Activated CD4-positive, alpha-beta memory T cell treated with anti-CD3 and anti-CD28 coated beads, Interleukin-2, amount 10 ng/mL, durations not matched to agents 7 days and 5 days (primary cell): ENCODE measurements at regions not wholly inside any gene's neighbourhood (a gene's known extent, or its start where the extent isn't known, plus 50 kb on each side); places are given as distances from the start of the nearest gene placed in this dataset.

Source experiments
- CTCF ChIA-PET: fragments of 350-600 bp; sonication (Branson Sonifier 250); formaldehyde crosslinking; loops from one replicate; lab custom pipeline; 2021; ENCODE audit warnings: antibody characterized with exemption, inconsistent platforms; lab: Charles Lee
- POLR2A ChIA-PET: fragments of 350-600 bp; sonication (Branson Sonifier 250); formaldehyde crosslinking; loops from one replicate; lab custom pipeline; 2021; ENCODE audit warnings: antibody characterized with exemption; lab: Charles Lee
- DNase-seq: peaks from one replicate; pipeline ENCODE4 v3.0.0-alpha.2; 2020
- H3K27ac Mint-ChIP-seq: one replicate; pipeline ENCODE4 v1.8.0; 2021; ENCODE audit warnings: mild to moderate bottlenecking, mixed read lengths
- H3K27me3 Mint-ChIP-seq: one replicate; pipeline ENCODE4 v1.8.0; 2021; ENCODE audit warnings: mixed read lengths
- H3K36me3 Mint-ChIP-seq: one replicate; pipeline ENCODE4 v1.8.0; 2021; ENCODE audit warnings: low read depth, mixed read lengths
- H3K4me1 Mint-ChIP-seq: one replicate; pipeline ENCODE4 v1.8.0; 2021; ENCODE audit warnings: mixed read lengths
- H3K4me3 Mint-ChIP-seq: one replicate; pipeline ENCODE4 v1.8.0; 2021; ENCODE audit warnings: mild to moderate bottlenecking, mixed read lengths
- H3K9me3 Mint-ChIP-seq: one replicate; pipeline ENCODE4 v1.8.0; 2021; ENCODE audit warnings: mixed read lengths

DNA sequence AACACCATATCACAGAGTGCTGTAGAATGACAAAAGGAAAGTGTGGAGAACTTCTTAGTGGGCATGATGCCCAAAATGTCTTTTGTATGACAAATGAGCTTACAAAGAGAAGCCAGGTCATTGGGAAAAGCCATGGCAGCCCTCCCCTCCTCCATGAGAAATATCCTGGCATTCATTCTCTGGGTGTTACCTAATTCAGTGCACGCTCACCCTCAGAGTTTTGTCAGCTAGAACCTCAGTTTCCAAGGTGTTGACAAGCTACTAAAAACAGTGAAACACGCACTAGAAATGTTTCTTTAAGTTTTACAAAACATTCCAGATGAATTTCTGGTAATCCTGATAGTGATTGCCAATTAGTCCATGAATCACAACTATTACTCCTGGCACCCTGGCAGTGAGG is 105.4 kb upstream of the FSHB start:
- H3K9me3 Mint-ChIP-seq = no peaks in the 10 kb centered on the region
- no peaks in the 10 kb centered on the region for H3K4me1 Mint-ChIP-seq
- H3K4me3 Mint-ChIP-seq = no peak overlapping the region
- POLR2A ChIA-PET = no interaction called here
- no peak for DNase-seq
- CTCF ChIA-PET = no interaction called here
- H3K27ac Mint-ChIP-seq = no peak overlapping the region
- H3K27me3 Mint-ChIP-seq = no peaks in the 10 kb centered on the region
- H3K36me3 Mint-ChIP-seq = no peaks in the 10 kb centered on the region

DNA sequence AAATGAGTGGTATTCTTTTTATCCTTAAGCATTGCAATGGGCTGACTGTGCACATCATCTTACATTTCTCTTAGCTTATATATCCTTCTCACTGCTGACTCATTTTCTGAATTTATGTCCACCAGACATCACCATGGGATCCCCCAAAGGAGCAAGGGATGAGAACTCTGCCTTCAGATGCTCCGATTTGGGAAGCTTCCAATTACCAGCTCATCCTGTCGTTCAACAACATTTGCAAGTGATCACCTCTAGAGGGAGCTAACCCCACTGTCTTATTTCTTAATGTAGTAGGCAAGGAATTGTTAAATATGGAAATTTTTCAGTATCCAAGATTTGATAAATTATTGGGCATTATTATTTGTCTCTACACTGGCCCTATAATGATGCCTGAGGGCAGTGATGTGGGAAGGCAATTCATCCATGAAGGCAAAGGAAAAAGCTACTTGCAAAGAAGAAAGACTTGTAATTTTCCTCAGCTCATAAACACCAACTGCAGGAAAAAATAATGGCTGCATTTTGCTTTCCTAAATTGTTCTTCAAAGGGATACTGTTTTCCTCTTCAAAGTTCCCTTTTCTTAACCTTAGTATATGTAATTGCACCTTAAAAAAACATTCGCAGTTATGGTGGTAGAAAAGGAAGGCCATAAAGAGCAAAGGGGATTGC is 102.4 kb upstream of the FSHB start:
- no peaks in the 10 kb centered on the region for H3K27me3 Mint-ChIP-seq
- no peak overlapping the region for H3K4me3 Mint-ChIP-seq
- H3K4me1 Mint-ChIP-seq = no peaks in the 10 kb centered on the region
- POLR2A ChIA-PET = no interaction called here
- H3K9me3 Mint-ChIP-seq = no peaks in the 10 kb centered on the region
- no peak overlapping the region for H3K27ac Mint-ChIP-seq
- CTCF ChIA-PET = interaction anchor here (0.6 to 4.1 kb wide), 14 partner anchors 8 to 205 kb away, joined by 3 to 34 read pairs (median 4); no protein-coding TSS in a partner anchor
- H3K36me3 Mint-ChIP-seq = no peaks in the 10 kb centered on the region
- DNase-seq = no peak

DNA sequence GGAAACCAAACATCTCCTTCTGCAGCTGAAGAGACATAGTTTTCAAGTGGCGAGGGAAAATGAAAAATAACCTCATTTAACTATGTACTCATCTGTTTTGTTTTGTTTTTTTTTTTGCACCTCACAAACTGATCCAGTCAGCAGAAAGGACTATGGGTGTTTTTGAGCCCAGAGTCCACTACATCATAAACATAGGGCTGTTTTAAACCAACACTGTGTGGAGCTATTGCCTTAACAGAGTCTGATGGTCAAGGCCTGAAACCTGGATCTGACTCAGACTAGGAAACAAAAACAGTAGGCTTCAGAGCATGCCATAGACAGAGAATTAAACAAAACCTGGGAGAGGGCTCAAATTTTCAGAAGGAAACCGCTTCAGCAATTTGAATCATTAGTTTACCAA is 99.3 kb upstream of the FSHB start:
- H3K36me3 Mint-ChIP-seq = no peaks in the 10 kb centered on the region
- no peak for DNase-seq
- POLR2A ChIA-PET = no interaction called here
- H3K9me3 Mint-ChIP-seq = no peaks in the 10 kb centered on the region
- CTCF ChIA-PET = no interaction called here
- H3K4me3 Mint-ChIP-seq = no peak overlapping the region
- no peaks in the 10 kb centered on the region for H3K27me3 Mint-ChIP-seq
- no peak overlapping the region for H3K27ac Mint-ChIP-seq
- no peaks in the 10 kb centered on the region for H3K4me1 Mint-ChIP-seq

DNA sequence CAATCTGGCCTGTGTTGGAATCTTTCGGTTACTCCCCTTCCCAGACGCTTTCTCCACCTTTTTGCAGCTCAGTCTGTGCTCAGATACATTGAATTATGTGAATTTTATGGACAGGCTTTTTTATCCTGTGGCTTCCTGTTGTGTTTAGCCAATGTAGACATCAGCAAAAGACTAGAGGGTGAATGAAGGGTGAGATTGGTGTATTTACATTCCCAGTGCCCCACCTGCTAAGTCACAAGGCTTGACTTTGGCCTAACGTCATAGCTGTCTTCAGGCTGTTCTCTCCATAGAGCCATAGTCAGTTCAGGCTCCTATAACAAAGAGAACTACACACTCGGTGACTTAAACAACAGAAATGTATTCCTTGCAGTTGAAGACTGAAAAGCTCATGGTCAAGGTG is 97.5 kb upstream of the FSHB start:
- H3K4me3 Mint-ChIP-seq = no peak overlapping the region
- H3K4me1 Mint-ChIP-seq = no peaks in the 10 kb centered on the region
- H3K27me3 Mint-ChIP-seq = no peaks in the 10 kb centered on the region
- ChIA-PET CTCF (interaction anchor here (2.6 kb wide), 1 partner anchor 10 kb away, joined by 7 read pairs; no protein-coding TSS in a partner anchor), POLR2A (no interaction called here)
- H3K36me3 Mint-ChIP-seq = no peaks in the 10 kb centered on the region
- DNase-seq = no peak
- H3K27ac Mint-ChIP-seq = no peak overlapping the region
- H3K9me3 Mint-ChIP-seq = no peaks in the 10 kb centered on the region

DNA sequence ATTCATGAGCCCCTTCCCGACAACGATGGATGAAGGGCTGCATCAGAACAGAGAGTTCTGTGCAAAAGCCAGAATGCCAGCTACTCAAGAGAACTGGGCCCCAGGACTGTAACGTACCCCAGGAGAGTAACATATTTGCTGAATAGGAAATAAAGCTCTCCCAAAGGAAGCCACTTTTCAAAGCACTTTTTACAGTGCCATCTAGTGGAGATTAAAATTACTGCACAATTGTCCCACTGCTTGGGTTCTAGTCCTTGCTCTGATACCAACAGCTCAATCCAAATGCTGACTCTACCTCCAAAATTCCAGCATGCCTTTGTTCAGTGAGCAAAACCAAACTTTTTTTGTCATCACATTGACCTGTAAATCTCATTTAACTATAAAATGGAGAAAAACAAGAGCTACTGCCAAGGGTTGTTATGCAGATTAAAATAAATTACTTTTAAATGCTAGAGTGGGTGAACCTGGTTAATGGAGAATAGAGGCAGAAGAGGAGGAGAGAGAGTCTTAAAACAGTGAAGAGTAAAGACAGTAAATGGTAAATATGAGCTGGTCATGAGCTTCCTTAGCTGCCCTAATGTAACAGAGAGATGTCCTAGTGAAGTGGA is 87.6 kb upstream of the FSHB start:
- Mint-ChIP-seq H3K36me3 (no peaks in the 10 kb centered on the region), H3K4me3 (no peak overlapping the region), H3K4me1 (no peaks in the 10 kb centered on the region), H3K9me3 (no peaks in the 10 kb centered on the region), H3K27ac (no peak overlapping the region), H3K27me3 (peaks cover 2% of the 10 kb centered on the region)
- ChIA-PET POLR2A (no interaction called here), CTCF (interaction anchor here (0.6 to 3.8 kb wide), 18 partner anchors 8 to 1172 kb away, joined by 3 to 34 read pairs (median 4); no protein-coding TSS in a partner anchor)
- no peak for DNase-seq

DNA sequence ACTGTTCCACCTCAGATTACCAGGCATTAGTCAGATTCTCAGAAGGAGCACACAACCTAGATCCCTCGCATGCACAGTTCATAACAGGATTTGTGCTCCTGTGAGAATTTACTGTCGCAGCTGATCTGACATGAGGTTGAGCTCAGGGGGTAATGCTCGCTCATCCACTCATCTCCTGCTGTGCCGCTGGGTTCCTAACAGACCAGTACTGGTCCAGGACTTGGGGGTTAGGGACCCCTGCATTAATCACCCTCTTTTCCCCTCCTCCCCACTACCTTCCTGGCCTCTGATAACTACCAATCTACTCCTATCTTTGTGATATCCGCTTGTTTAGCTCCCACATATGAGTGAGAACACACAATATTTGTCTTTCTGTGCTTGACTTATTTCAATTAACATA is 83.5 kb upstream of the FSHB start:
- no peaks in the 10 kb centered on the region for H3K4me1 Mint-ChIP-seq
- H3K9me3 Mint-ChIP-seq = no peaks in the 10 kb centered on the region
- no peak overlapping the region for H3K27ac Mint-ChIP-seq
- H3K27me3 Mint-ChIP-seq = peaks cover 2% of the 10 kb centered on the region
- no peak for DNase-seq
- ChIA-PET POLR2A (no interaction called here), CTCF (no interaction called here)
- no peaks in the 10 kb centered on the region for H3K36me3 Mint-ChIP-seq
- H3K4me3 Mint-ChIP-seq = no peak overlapping the region

DNA sequence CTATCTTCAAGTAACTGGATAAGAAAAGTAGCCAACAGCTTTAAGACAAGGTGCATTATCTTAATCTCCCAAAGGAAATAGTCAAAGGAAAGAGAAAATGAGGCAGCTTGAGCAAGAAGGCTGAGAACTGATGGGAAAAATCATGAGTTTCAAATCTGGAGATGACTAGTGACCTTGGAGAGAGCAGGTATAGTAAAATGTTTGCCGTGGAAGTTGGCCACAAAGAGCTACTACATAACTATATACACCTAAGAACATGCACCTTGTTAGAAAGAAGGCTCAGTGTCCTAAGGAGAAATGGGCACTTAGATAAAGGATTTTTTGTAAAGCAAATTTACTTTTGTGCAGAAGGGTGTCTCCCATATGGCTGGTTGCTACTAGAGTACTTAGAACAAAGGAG is 80.8 kb upstream of the FSHB start:
- Mint-ChIP-seq H3K9me3 (no peaks in the 10 kb centered on the region), H3K27ac (no peak overlapping the region), H3K27me3 (peaks cover 2% of the 10 kb centered on the region), H3K4me3 (no peak overlapping the region), H3K4me1 (no peaks in the 10 kb centered on the region), H3K36me3 (no peaks in the 10 kb centered on the region)
- ChIA-PET POLR2A (no interaction called here), CTCF (no interaction called here)
- DNase-seq = no peak

DNA sequence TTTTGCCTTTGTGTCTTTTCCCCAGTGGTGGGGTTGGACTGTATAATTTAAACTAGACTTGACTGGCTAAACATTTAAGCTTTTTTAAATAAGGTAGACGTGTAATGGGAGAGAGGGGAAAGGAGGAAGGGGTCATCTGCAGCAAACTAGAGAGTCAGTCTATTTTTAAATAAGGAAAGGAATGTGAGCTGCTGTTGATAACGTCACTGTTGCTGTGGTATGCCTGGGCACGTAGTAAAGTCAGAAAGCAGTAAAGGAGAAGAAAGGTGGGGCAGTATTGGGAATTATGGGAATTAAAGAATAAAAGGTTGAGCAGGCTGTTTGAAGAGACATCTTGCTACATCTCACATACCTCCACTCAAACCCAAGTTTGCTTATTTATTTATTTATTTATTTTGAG is 80.4 kb upstream of the FSHB start:
- Mint-ChIP-seq H3K27me3 (peaks cover 2% of the 10 kb centered on the region), H3K4me3 (no peak overlapping the region), H3K9me3 (no peaks in the 10 kb centered on the region), H3K36me3 (no peaks in the 10 kb centered on the region), H3K4me1 (no peaks in the 10 kb centered on the region), H3K27ac (no peak overlapping the region)
- POLR2A ChIA-PET = no interaction called here
- DNase-seq = no peak
- CTCF ChIA-PET = no interaction called here

DNA sequence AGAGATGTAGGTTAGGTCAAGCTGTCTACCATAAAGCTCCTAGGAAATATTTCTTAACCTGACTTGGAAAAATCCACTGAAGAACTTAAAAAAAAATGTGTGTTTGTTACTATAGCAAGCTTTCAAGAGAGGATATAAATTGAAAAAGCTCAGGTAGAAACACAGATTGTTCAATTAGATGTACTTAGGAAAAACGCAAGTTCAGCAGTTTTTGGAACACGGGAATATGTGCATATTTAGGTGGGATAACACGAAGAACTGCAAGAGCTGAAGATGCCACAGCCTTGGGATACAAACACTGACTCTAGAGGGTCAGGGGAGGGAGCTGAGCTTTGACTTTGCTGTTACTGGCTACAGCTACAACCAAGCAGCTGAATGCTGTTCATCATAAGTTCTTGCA is 77.8 kb upstream of the FSHB start:
- H3K4me3 Mint-ChIP-seq = no peak overlapping the region

DNA sequence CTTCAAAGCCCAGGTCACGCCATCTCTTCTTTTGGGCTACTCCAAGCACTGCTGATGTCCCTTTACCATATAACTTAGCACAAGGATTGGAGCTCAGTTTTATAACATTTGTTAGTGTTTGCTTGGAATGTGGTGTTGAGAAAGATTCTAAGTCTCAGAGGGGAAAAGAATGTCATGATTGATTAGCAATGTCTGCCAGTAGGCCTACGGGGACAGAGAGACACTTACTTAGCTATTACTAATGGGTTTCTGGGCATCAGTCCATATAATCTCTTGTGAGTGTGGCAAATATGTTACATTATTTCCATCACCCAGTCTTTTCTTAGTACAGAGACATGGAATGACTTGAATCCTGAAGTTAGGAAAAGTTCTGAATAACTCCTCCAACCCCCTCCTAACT is 75.4 kb upstream of the FSHB start:
- H3K4me1 Mint-ChIP-seq = no peaks in the 10 kb centered on the region
- H3K27me3 Mint-ChIP-seq = no peaks in the 10 kb centered on the region
- H3K27ac Mint-ChIP-seq = no peak overlapping the region
- POLR2A ChIA-PET = no interaction called here
- H3K4me3 Mint-ChIP-seq = no peak overlapping the region
- no peaks in the 10 kb centered on the region for H3K9me3 Mint-ChIP-seq
- H3K36me3 Mint-ChIP-seq = no peaks in the 10 kb centered on the region
- DNase-seq = no peak
- CTCF ChIA-PET = interaction anchor here (1.6 kb wide), 1 partner anchor 13 kb away, joined by 12 read pairs; no protein-coding TSS in a partner anchor

More for the DNA sequence above, 77.8 kb upstream of the FSHB start:
- Mint-ChIP-seq H3K27me3 (no peaks in the 10 kb centered on the region), H3K4me1 (no peaks in the 10 kb centered on the region), H3K9me3 (no peaks in the 10 kb centered on the region), H3K36me3 (no peaks in the 10 kb centered on the region), H3K27ac (no peak overlapping the region)
- ChIA-PET CTCF (interaction anchor here (0.6 to 1.4 kb wide), 3 partner anchors 10 to 265 kb away, joined by 3 to 9 read pairs (median 4); no protein-coding TSS in a partner anchor), POLR2A (no interaction called here)
- no peak for DNase-seq

DNA sequence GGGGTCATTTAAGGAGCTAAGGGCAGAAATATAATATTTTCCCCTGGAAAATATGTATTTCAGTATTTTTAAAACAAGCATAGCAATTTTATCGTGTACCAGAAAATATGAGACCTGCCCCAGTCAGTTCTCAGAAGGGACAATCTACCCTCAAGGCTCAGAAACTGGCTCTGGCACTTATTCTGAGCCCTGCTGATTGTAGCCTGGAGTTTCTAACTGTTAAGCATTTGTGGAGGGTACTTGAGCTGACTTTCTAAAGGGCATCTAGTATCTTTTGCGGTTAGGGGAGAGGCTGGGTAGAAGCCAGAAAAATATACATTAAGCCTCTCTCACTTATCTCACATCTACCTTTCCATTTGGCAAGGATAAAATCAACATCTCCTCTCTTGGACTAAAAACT is 71.3 kb upstream of the FSHB start:
- Mint-ChIP-seq H3K27ac (no peak overlapping the region), H3K4me3 (no peak overlapping the region), H3K36me3 (no peaks in the 10 kb centered on the region), H3K27me3 (no peaks in the 10 kb centered on the region), H3K9me3 (no peaks in the 10 kb centered on the region), H3K4me1 (no peaks in the 10 kb centered on the region)
- CTCF ChIA-PET = no interaction called here
- POLR2A ChIA-PET = no interaction called here
- no peak for DNase-seq

DNA sequence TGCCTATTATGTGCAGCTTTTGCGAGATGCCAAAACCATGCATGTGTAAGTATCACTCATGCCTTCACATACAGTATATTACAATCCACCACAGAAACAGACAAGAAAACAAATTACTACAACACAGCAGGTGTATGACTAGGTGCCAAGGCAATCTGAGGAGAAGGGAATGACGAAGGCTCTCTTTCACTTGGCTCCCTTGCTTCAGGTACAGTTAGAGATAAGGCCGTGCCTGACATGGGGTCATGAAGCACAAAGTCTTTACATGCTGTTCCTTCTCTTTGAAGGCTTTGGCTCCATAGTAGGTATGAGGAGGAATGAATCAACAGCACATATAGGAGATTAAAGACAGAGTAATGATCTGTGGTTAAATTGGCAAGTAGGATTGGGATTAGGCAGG is 65.2 kb upstream of the FSHB start:
- ChIA-PET CTCF (interaction anchor here (1.1 kb wide), 1 partner anchor 23 kb away, joined by 3 read pairs; no protein-coding TSS in a partner anchor), POLR2A (no interaction called here)
- no peaks in the 10 kb centered on the region for H3K36me3 Mint-ChIP-seq
- no peak overlapping the region for H3K4me3 Mint-ChIP-seq
- H3K27ac Mint-ChIP-seq = no peak overlapping the region
- H3K4me1 Mint-ChIP-seq = no peaks in the 10 kb centered on the region
- no peak for DNase-seq
- H3K27me3 Mint-ChIP-seq = no peaks in the 10 kb centered on the region
- no peaks in the 10 kb centered on the region for H3K9me3 Mint-ChIP-seq

DNA sequence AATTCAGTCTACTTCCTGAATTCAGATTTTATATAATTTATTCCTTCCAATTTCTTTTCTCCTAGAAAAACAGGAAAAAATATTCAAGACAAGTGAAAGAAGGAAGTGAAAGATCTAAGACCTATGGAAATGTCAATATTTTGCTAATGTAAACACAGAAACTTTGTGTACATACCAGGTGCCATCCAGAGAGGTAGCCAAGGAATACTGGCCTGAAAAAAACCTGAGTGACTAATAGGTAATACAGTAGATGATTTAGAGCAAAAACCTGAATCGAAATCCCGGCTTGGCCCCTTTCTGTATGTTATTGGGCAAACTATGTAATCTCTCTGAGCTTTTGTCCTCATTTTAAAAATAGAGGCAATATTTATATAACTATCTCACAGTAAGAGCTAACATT is 59.2 kb upstream of the FSHB start:
- Mint-ChIP-seq H3K4me3 (no peak overlapping the region), H3K27ac (no peak overlapping the region)
- POLR2A ChIA-PET = no interaction called here

DNA sequence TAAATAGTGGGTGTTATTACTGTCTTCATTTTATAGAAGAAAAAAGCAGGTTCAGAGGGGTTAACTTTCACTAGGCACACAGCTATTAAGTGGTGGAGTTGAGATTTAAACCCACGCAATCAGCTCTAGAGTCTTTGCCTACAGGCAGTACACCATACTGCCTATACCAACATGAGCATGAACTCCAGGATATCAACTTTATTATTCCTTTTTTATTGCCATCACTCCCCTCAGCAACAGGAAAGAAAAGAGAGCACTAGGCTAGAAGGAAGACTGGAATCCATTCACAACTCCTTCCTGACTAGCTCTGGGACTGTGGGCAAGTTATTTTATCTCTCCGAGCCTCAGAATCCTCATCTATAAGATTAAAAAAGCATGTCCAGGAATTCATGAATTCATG is 58.7 kb upstream of the FSHB start:
- CTCF ChIA-PET = no interaction called here
- Mint-ChIP-seq H3K4me3 (no peak overlapping the region), H3K27me3 (no peaks in the 10 kb centered on the region), H3K4me1 (no peaks in the 10 kb centered on the region), H3K27ac (no peak overlapping the region), H3K9me3 (peaks cover 7% of the 10 kb centered on the region), H3K36me3 (no peaks in the 10 kb centered on the region)
- POLR2A ChIA-PET = no interaction called here
- no peak for DNase-seq

More for the DNA sequence above, 59.2 kb upstream of the FSHB start:
- Mint-ChIP-seq H3K36me3 (no peaks in the 10 kb centered on the region), H3K27me3 (no peaks in the 10 kb centered on the region), H3K4me1 (no peaks in the 10 kb centered on the region), H3K9me3 (peaks cover 4% of the 10 kb centered on the region)
- no peak for DNase-seq
- CTCF ChIA-PET = no interaction called here
